ENCODE measurements at regions not wholly inside any gene's neighbourhood (a gene's known extent, or its start where the extent isn't known, plus 50 kb on each side); places are given as distances from the start of the nearest gene placed in this dataset.

- no peak for TF ChIP-seq CTCF (IDR thresholded peaks at IDR 0.05)
- TF ChIP-seq POLR2A (IDR thresholded peaks at IDR 0.05): no peak
- no peak for TF ChIP-seq EP300 (IDR thresholded peaks at IDR 0.05)
Observed at GRCh38 chr5:35360671-35361070, 130.4 kb upstream of the PRLR start.

Data from tibial nerve (tissue), 4 donors.